ENCODE measurements at regions not wholly inside any gene's neighbourhood (a gene's known extent, or its start where the extent isn't known, plus 50 kb on each side); places are given as distances from the start of the nearest gene placed in this dataset.

- no peak for DNase-seq
Observed at GRCh38 chr17:70603226-70603625, 433.9 kb downstream of the KCNJ2 start.

GRCh38 chr17:70604854-70605253 is 435.5 kb downstream of the KCNJ2 start:
- DNase-seq: no peak

- no peak for DNase-seq
Observed at GRCh38 chr17:70606086-70606485, 436.8 kb downstream of the KCNJ2 start.

GRCh38 chr17:70608193-70608592 is 438.9 kb downstream of the KCNJ2 start:
- DNase-seq: no peak

- no peak for DNase-seq
Observed at GRCh38 chr17:70608957-70609356, 439.6 kb downstream of the KCNJ2 start.

- DNase-seq: no peak
Observed at GRCh38 chr17:70609566-70609965, 440.2 kb downstream of the KCNJ2 start.

GRCh38 chr17:70610161-70610560 is 440.8 kb downstream of the KCNJ2 start:
- no peak for DNase-seq

GRCh38 chr17:70613681-70614080 is 444.3 kb downstream of the KCNJ2 start:
- no peak for DNase-seq

GRCh38 chr17:70615831-70616230 is 446.5 kb downstream of the KCNJ2 start:
- no peak for DNase-seq

- DNase-seq: no peak
Observed at GRCh38 chr17:70618641-70619040, 449.3 kb downstream of the KCNJ2 start.

GRCh38 chr17:70621566-70621965 is 452.2 kb downstream of the KCNJ2 start:
- DNase-seq: no peak

- DNase-seq: peak; percentile 23
Observed at GRCh38 chr17:70622368-70623260, 453.3 kb downstream of the KCNJ2 start.

- no peak for DNase-seq
Observed at GRCh38 chr17:70624211-70624610, 454.9 kb downstream of the KCNJ2 start.

GRCh38 chr17:70629902-70630301 is 460.6 kb downstream of the KCNJ2 start:
- peak; percentile 3 for DNase-seq

GRCh38 chr17:70636517-70637133 is 467.3 kb downstream of the KCNJ2 start:
- DNase-seq: peak; percentile 44

- no peak for DNase-seq
Observed at GRCh38 chr17:70642059-70642458, 472.7 kb downstream of the KCNJ2 start.

GRCh38 chr17:70644096-70644495 is 474.8 kb downstream of the KCNJ2 start:
- DNase-seq: no peak

- DNase-seq: no peak
Observed at GRCh38 chr17:70646673-70647072, 477.3 kb downstream of the KCNJ2 start.

GRCh38 chr17:70648166-70648565 is 478.8 kb downstream of the KCNJ2 start:
- DNase-seq: no peak

- no peak for DNase-seq
Observed at GRCh38 chr17:70653850-70654249, 484.5 kb downstream of the KCNJ2 start.

- no peak for DNase-seq
Observed at GRCh38 chr17:70654706-70655105, 485.4 kb downstream of the KCNJ2 start.

GRCh38 chr17:70655176-70655958 is 486.0 kb downstream of the KCNJ2 start:
- DNase-seq: no peak

- DNase-seq: no peak
Observed at GRCh38 chr17:70658317-70658716, 489.0 kb downstream of the KCNJ2 start.

GRCh38 chr17:70658840-70659239 is 489.5 kb downstream of the KCNJ2 start:
- DNase-seq: no peak

Measured in fibroblast of skin of right biceps (primary cell).